A673 (cell line): ENCODE measurements at regions not wholly inside any gene's neighbourhood (a gene's known extent, or its start where the extent isn't known, plus 50 kb on each side); places are given as distances from the start of the nearest gene placed in this dataset.

Source experiments
- EZH2 ChIP-seq: fragments of 200-600 bp; sonication (generic); IDR thresholded peaks from 2 replicates; pipeline ENCODE4 v1.6.1; 2017; ENCODE audit warnings: borderline replicate concordance, low read depth, mild to moderate bottlenecking, mixed read lengths, antibody characterized with exemption, low read length; ENCODE audit not compliant: poor library complexity, severe bottlenecking
- TF ChIP-seq, protein P1 (sequence below): fragments of 300-800, 200-600 bp; sonication (generic); conservative IDR thresholded peaks from 2 replicates; pipeline ENCODE4 v1.5.1; 2017; ENCODE audit warnings: low read depth, mild to moderate bottlenecking, antibody characterized with exemption, low read length, moderate library complexity, mixed read lengths

GRCh38 chr1:195908121-195908520 is 700.1 kb downstream of the KCNT2 start:
- TF ChIP-seq, protein P1, sequence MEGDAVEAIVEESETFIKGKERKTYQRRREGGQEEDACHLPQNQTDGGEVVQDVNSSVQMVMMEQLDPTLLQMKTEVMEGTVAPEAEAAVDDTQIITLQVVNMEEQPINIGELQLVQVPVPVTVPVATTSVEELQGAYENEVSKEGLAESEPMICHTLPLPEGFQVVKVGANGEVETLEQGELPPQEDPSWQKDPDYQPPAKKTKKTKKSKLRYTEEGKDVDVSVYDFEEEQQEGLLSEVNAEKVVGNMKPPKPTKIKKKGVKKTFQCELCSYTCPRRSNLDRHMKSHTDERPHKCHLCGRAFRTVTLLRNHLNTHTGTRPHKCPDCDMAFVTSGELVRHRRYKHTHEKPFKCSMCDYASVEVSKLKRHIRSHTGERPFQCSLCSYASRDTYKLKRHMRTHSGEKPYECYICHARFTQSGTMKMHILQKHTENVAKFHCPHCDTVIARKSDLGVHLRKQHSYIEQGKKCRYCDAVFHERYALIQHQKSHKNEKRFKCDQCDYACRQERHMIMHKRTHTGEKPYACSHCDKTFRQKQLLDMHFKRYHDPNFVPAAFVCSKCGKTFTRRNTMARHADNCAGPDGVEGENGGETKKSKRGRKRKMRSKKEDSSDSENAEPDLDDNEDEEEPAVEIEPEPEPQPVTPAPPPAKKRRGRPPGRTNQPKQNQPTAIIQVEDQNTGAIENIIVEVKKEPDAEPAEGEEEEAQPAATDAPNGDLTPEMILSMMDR = no peak
- no peak for TF ChIP-seq EZH2
